ENCODE measurements at regions not wholly inside any gene's neighbourhood (a gene's known extent, or its start where the extent isn't known, plus 50 kb on each side); places are given as distances from the start of the nearest gene placed in this dataset.

GRCh38 chr3:182220013-182220412 lies 508.3 kb downstream of the SOX2 start:
- TF ChIP-seq POLR2A (IDR thresholded peaks at IDR 0.05) (no peak), CTCF (IDR thresholded peaks at IDR 0.05) (no peak), EP300 (IDR thresholded peaks at IDR 0.05) (no peak), POLR2AphosphoS5 (IDR thresholded peaks at IDR 0.05) (no peak)

All from suprapubic skin (tissue), 4 donors.